Heart right ventricle (tissue), 16 donors: ENCODE measurements at regions not wholly inside any gene's neighbourhood (a gene's known extent, or its start where the extent isn't known, plus 50 kb on each side); places are given as distances from the start of the nearest gene placed in this dataset.

Source experiments
- ATAC-seq, 8 donors: fragments of 200-7000 bp; cut with Tn5 transposase; one replicate each; pipeline ENCODE4 v1.9.1; 2020; ENCODE audit warnings: mild to moderate bottlenecking in 8 of 8, moderate library complexity in 8 of 8, moderate number of reproducible peaks in 1 of 8
- DNase-seq, 2 donors: peaks; one replicate each; pipeline ENCODE4 v3.0.0-alpha.2; 2020
- H3K27ac ChIP-seq, 10 donors: fragments of 200-600 bp; sonication (generic) in 2 of 10; one replicate each; pipeline versions ENCODE4 v1.5.0 to v1.8.0; 2020 to 2022; ENCODE audit warnings: mild to moderate bottlenecking in 3 of 10
- H3K27me3 ChIP-seq, 7 donors: fragments of 200-600 bp; one replicate each; pipeline ENCODE4 v1.8.0; 2021 to 2022; ENCODE audit warnings: mild to moderate bottlenecking in 2 of 7
- H3K36me3 ChIP-seq, 9 donors: fragments of 200-600 bp; sonication (generic) in 1 of 9; one replicate each; pipeline versions ENCODE4 v1.5.0 to v1.8.0; 2020 to 2022; ENCODE audit warnings: mild to moderate bottlenecking in 2 of 9
- H3K4me1 ChIP-seq, 9 donors: fragments of 200-600 bp; sonication (generic) in 1 of 9; one replicate each; pipeline versions ENCODE4 v1.5.0 to v1.8.0; 2020 to 2022; ENCODE audit warnings: mild to moderate bottlenecking in 4 of 9
- H3K4me3 ChIP-seq, 10 donors: fragments of 200-600 bp; sonication (generic) in 2 of 10; one replicate each; pipeline versions ENCODE4 v1.5.0 to v1.8.0; 2020 to 2022; ENCODE audit warnings: mild to moderate bottlenecking in 7 of 10, moderate library complexity in 2 of 10
- H3K9me3 ChIP-seq, 11 donors: fragments of 200-600 bp in 10 of 11; sonication (generic) in 2 of 11; one replicate each; pipeline versions ENCODE4 v1.5.0 to v1.8.0; 2013 to 2022; ENCODE audit warnings: mild to moderate bottlenecking in 2 of 11, control low read depth in 1 of 11, moderate library complexity in 1 of 11
- WGBS, 2 donors: extraction: QIAGEN DNeasy Blood & Tissue Kit; methylation state at CpG; one replicate each; pipeline ENCODE4 v1.1.7; 2013; ENCODE audit warnings: inconsistent platforms in 1 of 2; 5-methylcytosine and 5-hydroxymethylcytosine counted together
- intact Hi-C, 10 donors: fragments of 100-400 bp; cut with DNase I; formaldehyde crosslinking; loops; one replicate each; pipeline versions ENCODE4 v1.11.1 to v1.14.2; 2022
- TF ChIP-seq, protein P1 (sequence below), 9 donors: fragments of 200-600 bp; sonication (generic) in 2 of 9; IDR thresholded peaks; one replicate each; pipeline versions ENCODE4 v1.5.0 to v1.8.0; 2021 to 2022; ENCODE audit warnings: antibody characterized with exemption in 9 of 9, mild to moderate bottlenecking in 5 of 9, moderate library complexity in 1 of 9
- donor health status: Arrhythmogenic right ventricular cardiomyopathy.
- donor health status: ischemic (EF 13 %, LVEDD 7.1; RV severe dilation, severe dysfunction).
- donor health status: healthy with polysubstance abuse.
- donor health status: DM: no; HTN: yes; CAD: no.
- donor health status: DM: no; HTN: no; CAD: no.
- donor health status: ischemic (EF 25% LVEDD 6.9; RV normal size, moderate dysfunction).
- donor health status: ischemic (EF 25% LVEDD 5.7; RV mildly dilated, moderate dysfunction).
- donor health status: healthy.
- donor health status: DM: yes; HTN: yes; CAD: no.
- donor health status: Ischemic cardiomyopathy.
- donor health status: ischemic (EF 35%, LVEDD 5.7; RV mildly dilated, moderate dysfunction).
- donor health status: nonischemic (EF 11% LVEDD 7.7; RV severe dilation, severe dysfunction).
- donor health status: DM: yes; HTN: yes; CAD: no.
- donor health status: PGD.
- donor health status: ischemic (EF 29% LVEDD 5.4; RV normal size, mild dysfunction).
- donor health status: nonischemic (EF 23%, LVEDD 6.1; RV moderate dilation, normal function).

DNA sequence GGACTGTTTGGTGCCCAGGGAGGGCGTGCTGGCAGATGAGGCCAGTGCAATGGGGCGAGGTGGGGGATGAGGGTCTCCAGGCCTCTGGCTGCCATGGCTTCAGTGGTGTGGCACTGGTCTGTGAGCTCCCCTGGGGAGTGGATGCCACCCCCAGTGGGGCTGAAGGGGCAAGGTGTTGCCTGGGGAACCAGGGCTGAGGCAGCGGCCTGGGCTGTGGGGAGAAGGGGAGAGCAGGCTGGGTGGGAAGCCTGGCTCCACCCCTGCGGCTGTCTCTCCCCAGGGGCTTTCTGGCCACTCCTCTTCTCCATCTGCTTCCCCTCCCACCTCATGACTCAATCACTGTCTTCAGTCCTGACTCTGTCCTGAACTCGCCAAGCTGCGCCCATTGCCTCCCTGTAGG lies 88.4 kb upstream of the TLE3 start:
- Histone ChIP-seq H3K27me3 (peaks cover 0 to 10% (median 3%) of the 10 kb centered on the region in 7 donors), H3K27ac (no peak overlapping the region), H3K4me1 (peaks cover 0 to 15% (median 5%) of the 10 kb centered on the region in 9 donors), H3K36me3 (no peaks in the 10 kb centered on the region), H3K9me3 (peaks cover 0 to 2% (median 0%) of the 10 kb centered on the region in 11 donors), H3K4me3 (no peak overlapping the region)
- intact Hi-C loops = no loop called here
- WGBS, 2 donors = 95% methylated on average over 6 of the region's 6 CpGs
- TF ChIP-seq, protein P1, sequence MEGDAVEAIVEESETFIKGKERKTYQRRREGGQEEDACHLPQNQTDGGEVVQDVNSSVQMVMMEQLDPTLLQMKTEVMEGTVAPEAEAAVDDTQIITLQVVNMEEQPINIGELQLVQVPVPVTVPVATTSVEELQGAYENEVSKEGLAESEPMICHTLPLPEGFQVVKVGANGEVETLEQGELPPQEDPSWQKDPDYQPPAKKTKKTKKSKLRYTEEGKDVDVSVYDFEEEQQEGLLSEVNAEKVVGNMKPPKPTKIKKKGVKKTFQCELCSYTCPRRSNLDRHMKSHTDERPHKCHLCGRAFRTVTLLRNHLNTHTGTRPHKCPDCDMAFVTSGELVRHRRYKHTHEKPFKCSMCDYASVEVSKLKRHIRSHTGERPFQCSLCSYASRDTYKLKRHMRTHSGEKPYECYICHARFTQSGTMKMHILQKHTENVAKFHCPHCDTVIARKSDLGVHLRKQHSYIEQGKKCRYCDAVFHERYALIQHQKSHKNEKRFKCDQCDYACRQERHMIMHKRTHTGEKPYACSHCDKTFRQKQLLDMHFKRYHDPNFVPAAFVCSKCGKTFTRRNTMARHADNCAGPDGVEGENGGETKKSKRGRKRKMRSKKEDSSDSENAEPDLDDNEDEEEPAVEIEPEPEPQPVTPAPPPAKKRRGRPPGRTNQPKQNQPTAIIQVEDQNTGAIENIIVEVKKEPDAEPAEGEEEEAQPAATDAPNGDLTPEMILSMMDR (IDR thresholded peaks at IDR 0.05) = no peak
- ATAC-seq (no peak), DNase-seq (no peak)

DNA sequence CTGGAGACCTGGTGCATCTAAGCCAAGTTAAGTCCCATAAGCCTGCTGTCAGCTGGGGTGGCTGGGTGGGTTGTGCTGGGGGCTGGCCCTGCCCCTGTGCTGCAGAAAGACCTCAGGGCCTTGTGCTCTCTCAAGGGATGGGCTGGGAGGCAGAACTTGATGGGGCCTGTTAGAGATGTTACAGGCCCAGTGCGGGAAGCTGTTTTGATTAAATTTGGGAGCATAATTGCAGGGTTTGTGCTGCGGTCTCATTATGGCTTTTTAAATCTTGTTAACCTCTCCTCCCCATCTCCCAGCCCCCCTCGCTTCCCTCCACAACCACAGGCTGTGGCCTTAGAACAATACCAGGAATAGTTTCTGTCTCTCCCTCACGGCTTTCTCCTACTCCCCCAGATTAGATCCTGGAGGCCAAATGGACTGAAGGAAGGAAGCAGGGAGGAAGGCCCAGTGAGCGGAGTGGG lies 87.6 kb upstream of the TLE3 start:
- H3K4me3 ChIP-seq = no peak overlapping the region
- DNase-seq (no peak), ATAC-seq (peak in 3 of 8 donors; percentile 32 to 51 (median 41))
- no peaks in the 10 kb centered on the region for H3K36me3 ChIP-seq
- H3K9me3 ChIP-seq = no peaks in the 10 kb centered on the region
- no peak overlapping the region for H3K27ac ChIP-seq
- H3K4me1 ChIP-seq = peaks cover 0 to 15% (median 5%) of the 10 kb centered on the region in 9 donors
- 70 to 78% methylated on average over 5 of the region's 5 CpGs for WGBS, 2 donors
- H3K27me3 ChIP-seq = peaks cover 0 to 17% (median 3%) of the 10 kb centered on the region in 7 donors
- TF ChIP-seq, protein P1 (IDR thresholded peaks at IDR 0.05) = no peak
- intact Hi-C loops = no loop called here

DNA sequence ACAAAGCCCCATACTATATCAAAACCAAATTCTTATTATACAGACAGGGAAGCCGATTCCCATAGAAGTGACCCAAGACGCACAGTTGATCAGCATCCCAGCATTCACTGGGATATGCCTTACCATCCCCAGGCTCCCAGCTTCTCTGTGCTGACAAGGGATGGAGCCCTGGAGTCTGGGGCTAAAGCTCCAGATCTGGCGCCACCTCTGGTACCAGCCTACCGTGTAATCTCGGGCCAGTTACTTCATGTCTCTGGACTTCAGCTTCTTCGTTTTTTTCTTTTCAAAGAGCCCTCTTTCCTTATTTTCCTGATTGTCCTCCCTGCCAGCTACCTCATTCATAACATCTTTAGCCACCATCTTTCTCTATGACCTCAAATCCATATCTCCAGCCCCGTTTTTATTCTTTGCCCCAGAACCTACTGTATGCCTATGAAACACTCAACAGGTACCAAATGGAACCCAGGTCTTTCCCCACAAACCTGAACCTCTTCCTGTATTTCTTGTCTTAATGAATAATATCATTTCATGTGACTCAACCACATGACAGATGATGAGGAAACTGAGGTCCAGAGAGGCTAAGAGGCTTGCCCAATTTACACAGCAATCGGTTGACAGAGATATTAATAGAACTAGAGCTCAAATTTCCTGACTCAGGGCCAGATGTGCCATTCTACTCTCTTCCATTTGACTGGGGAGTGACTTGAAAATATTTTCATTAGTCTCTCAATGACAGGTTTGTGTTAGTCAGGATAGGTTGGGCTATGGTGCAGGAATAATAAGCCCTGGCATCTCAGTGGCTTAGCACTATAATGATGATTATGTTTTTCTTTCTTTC lies 85.4 kb upstream of the TLE3 start:
- no peak for DNase-seq
- WGBS, 2 donors = 70 to 71% methylated on average over 8 of the region's 8 CpGs
- Histone ChIP-seq H3K4me1 (peaks cover 0 to 15% (median 5%) of the 10 kb centered on the region in 9 donors), H3K36me3 (no peaks in the 10 kb centered on the region), H3K27me3 (peaks cover 0 to 17% (median 3%) of the 10 kb centered on the region in 7 donors), H3K9me3 (no peaks in the 10 kb centered on the region), H3K4me3 (no peak overlapping the region), H3K27ac (no peak overlapping the region)
- no peak for ATAC-seq
- intact Hi-C loops = no loop called here
- TF ChIP-seq, protein P1 (IDR thresholded peaks at IDR 0.05) = no peak

DNA sequence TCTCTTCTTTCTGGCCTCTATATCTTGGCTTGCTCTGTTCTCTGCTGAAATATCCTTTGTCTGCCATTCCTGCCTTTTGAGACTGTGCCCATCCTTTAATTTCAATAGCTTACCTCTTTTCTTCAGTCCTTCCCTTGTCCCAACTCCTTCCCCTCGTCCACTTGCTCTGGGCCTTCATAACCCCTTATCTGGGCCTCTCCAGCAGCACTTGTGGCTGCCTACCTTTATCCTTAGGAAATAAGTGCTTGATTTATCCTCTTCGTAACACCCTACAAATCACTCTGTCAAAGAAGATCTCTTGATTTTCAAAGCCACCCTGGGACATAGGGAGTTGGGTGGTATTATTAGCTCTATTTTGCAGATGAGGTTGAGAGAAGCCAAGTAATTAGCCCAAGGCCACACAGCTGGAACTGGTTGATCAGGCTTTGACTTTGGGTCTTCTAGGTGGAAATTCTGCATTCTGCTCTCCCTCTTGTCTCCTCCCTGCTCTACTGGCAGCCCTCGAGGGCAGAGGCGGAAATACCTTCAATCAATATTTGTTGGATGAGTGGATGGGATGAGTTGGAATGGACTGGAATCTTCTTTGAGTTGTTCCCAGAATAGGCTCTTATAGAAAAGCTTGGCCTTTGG lies 84.0 kb upstream of the TLE3 start:
- ATAC-seq = no peak
- Histone ChIP-seq H3K9me3 (no peaks in the 10 kb centered on the region), H3K4me3 (no peak overlapping the region), H3K27me3 (peaks cover 0 to 15% (median 3%) of the 10 kb centered on the region in 7 donors), H3K36me3 (no peaks in the 10 kb centered on the region), H3K27ac (no peak overlapping the region), H3K4me1 (peaks cover 0 to 15% (median 5%) of the 10 kb centered on the region in 9 donors)
- WGBS, 2 donors = 76 to 77% methylated on average over 4 of the region's 4 CpGs
- intact Hi-C loops = no loop called here
- TF ChIP-seq, protein P1 (IDR thresholded peaks at IDR 0.05) = no peak
- DNase-seq = no peak
